ENCODE measurements at regions not wholly inside any gene's neighbourhood (a gene's known extent, or its start where the extent isn't known, plus 50 kb on each side); places are given as distances from the start of the nearest gene placed in this dataset.
"Not testable (repeated sequence)": the region's sequence is repeated elsewhere in the genome, so short reads cannot be mapped to it uniquely, and the experiment has no call there.

DNA sequence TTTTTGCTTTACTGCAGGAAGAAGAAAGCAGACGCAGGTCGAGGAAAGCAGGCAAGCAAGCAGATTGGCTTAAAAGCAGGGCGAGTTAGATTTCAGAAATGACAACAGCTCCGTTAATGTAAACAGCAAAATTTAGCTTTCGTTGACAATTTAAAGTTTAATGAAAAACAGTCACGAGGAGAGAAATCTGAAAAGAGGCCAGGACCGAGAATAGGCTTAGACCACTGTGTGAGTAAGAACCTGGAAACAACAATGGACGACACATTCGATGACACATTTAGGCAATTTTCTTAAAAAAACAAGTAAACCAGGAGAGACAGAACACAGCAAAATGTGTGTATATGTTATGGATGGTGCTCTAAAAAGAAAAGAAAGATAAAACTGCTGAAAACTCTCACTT, 155.3 kb downstream of the ISOC1 start:
- Histone ChIP-seq H3K79me2 (ENCODE audit: insufficient read depth, low read depth) (no peaks in the 10 kb centered on the region), H3K9ac (no peak overlapping the region), H3K36me3 (ENCODE audit: insufficient read depth) (no peaks in the 10 kb centered on the region)

DNA sequence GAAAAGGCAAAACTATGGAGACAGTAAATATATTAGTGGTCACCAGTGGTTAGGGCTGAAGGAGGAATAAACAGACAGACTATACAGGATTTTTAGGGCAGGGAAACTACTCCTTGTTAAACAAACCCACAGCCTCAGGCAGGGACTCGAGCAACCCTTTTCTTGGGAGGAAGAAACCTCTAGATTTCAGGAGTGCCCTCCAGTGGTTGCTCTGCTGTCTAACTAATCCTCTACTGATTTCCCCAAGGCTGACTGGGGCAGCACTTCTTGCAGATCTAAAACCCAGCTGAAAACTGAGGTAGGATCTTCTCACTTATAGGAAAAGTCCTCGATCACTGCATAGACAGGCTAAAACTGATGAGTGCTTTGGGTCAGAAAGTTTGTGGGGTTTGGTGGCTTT, 176.8 kb downstream of the ISOC1 start:
- Histone ChIP-seq H3K4me1 (ENCODE audit: low read depth, poor library complexity, severe bottlenecking) (no peaks in the 10 kb centered on the region), H3K4me2 (no peak overlapping the region), H3K4me3 (IDR thresholded peaks at IDR 0.05; ENCODE audit: insufficient read depth, low read depth, low read length) (no peak overlapping the region), H3K27me3 (ENCODE audit: insufficient read depth, low read depth) (no peaks in the 10 kb centered on the region), H3K9ac (no peak overlapping the region), H3K27ac (no peak overlapping the region), H2AFZ (ENCODE audit: low read depth) (no peak overlapping the region), H4K20me1 (ENCODE audit: insufficient read depth) (no peaks in the 10 kb centered on the region), H3K79me2 (ENCODE audit: insufficient read depth, low read depth) (no peaks in the 10 kb centered on the region), H3K36me3 (ENCODE audit: insufficient read depth) (no peaks in the 10 kb centered on the region)
- TF ChIP-seq, protein P1, sequence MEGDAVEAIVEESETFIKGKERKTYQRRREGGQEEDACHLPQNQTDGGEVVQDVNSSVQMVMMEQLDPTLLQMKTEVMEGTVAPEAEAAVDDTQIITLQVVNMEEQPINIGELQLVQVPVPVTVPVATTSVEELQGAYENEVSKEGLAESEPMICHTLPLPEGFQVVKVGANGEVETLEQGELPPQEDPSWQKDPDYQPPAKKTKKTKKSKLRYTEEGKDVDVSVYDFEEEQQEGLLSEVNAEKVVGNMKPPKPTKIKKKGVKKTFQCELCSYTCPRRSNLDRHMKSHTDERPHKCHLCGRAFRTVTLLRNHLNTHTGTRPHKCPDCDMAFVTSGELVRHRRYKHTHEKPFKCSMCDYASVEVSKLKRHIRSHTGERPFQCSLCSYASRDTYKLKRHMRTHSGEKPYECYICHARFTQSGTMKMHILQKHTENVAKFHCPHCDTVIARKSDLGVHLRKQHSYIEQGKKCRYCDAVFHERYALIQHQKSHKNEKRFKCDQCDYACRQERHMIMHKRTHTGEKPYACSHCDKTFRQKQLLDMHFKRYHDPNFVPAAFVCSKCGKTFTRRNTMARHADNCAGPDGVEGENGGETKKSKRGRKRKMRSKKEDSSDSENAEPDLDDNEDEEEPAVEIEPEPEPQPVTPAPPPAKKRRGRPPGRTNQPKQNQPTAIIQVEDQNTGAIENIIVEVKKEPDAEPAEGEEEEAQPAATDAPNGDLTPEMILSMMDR (conservative IDR thresholded peaks at IDR 0.05; ENCODE audit: low read depth, low read length): no peak

More for the DNA sequence above, 155.3 kb downstream of the ISOC1 start:
- Histone ChIP-seq H4K20me1 (ENCODE audit: insufficient read depth) (no peaks in the 10 kb centered on the region), H3K27ac (no peak overlapping the region), H3K4me2 (no peak overlapping the region), H2AFZ (ENCODE audit: low read depth) (no peak overlapping the region), H3K4me1 (ENCODE audit: low read depth, poor library complexity, severe bottlenecking) (no peaks in the 10 kb centered on the region), H3K27me3 (ENCODE audit: insufficient read depth, low read depth) (no peaks in the 10 kb centered on the region), H3K4me3 (IDR thresholded peaks at IDR 0.05; ENCODE audit: insufficient read depth, low read depth, low read length) (no peak overlapping the region)
- TF ChIP-seq, protein P1 (conservative IDR thresholded peaks at IDR 0.05; ENCODE audit: low read depth, low read length): no peak

DNA sequence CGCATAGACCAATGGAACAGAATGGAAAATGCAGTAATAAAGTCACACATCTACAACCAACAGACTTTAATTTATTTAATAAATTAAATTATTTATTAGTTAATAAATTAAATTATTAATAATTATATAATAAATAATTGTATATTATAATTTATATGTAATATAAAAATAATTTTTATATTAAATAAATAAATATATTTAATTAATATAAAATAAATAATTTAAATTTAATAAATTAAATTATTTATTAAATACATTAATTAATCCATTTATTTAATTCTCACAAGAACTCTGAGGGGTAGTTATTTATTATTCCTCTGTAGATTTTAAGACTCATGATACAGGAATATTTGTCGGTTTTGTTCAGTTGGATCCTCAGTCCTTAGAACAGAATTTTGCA, 176.1 kb upstream of the ADAMTS19 start:
- Histone ChIP-seq H3K4me2 (no peak overlapping the region), H2AFZ (ENCODE audit: low read depth) (no peak overlapping the region), H3K27me3 (ENCODE audit: insufficient read depth, low read depth) (no peaks in the 10 kb centered on the region), H3K79me2 (ENCODE audit: insufficient read depth, low read depth) (no peaks in the 10 kb centered on the region), H3K27ac (no peak overlapping the region), H3K36me3 (ENCODE audit: insufficient read depth) (no peaks in the 10 kb centered on the region), H3K4me1 (ENCODE audit: low read depth, poor library complexity, severe bottlenecking) (no peaks in the 10 kb centered on the region), H4K20me1 (ENCODE audit: insufficient read depth) (no peaks in the 10 kb centered on the region), H3K9ac (no peak overlapping the region), H3K4me3 (IDR thresholded peaks at IDR 0.05; ENCODE audit: insufficient read depth, low read depth, low read length) (no peak overlapping the region)
- TF ChIP-seq, protein P1 (conservative IDR thresholded peaks at IDR 0.05; ENCODE audit: low read depth, low read length): no peak

DNA sequence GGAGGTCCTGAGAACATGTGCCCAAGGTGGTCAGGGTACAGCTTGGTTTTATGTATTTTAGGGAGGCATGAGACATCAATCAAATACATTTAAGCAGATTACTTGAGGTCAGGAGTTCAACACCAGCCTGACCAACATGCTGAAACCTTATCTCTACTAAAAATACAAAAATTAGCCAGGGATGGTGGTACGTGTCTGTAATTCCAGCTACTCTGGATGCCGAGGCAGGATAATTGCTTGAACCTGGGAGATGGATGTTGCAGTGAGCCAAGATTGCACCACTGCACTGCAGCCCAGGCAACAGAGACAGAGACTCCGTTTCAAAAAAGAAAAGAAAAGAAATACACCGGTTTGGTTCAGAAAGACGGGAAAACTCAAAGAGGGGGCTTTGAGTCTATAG, 165.9 kb upstream of the ADAMTS19 start:
- not testable (repeated sequence) for H3K4me3 ChIP-seq (IDR thresholded peaks at IDR 0.05; ENCODE audit: insufficient read depth, low read depth, low read length); H3K4me1 ChIP-seq (ENCODE audit: low read depth, poor library complexity, severe bottlenecking); H4K20me1 ChIP-seq (ENCODE audit: insufficient read depth); H3K27me3 ChIP-seq (ENCODE audit: insufficient read depth, low read depth); H3K27ac ChIP-seq; H3K9ac ChIP-seq; H3K4me2 ChIP-seq; H3K36me3 ChIP-seq (ENCODE audit: insufficient read depth); H3K79me2 ChIP-seq (ENCODE audit: insufficient read depth, low read depth); H2AFZ ChIP-seq (ENCODE audit: low read depth)

DNA sequence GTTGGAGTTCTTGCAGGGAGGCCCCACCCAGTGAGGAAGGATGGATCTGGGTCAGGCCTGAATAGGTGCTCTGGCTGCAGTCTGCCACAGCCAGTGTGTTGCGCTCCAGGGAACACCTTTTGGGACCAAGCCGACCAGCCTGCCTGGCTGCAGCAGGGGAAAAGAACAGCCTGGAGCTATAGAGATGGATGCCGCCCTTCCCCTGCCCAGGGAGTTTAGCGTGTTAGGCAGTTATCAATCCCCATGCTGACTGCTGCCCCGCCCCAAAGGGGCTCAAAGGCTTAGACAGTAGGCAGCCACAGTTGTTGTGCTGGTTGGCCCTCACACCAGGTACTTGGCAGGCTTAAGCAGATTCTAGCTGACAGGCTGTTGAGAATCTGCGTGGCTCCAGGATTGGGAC, 153.4 kb upstream of the ADAMTS19 start:
- Histone ChIP-seq H4K20me1 (ENCODE audit: insufficient read depth) (no peaks in the 10 kb centered on the region), H3K4me2 (no peak overlapping the region), H3K4me1 (ENCODE audit: low read depth, poor library complexity, severe bottlenecking) (no peaks in the 10 kb centered on the region), H3K9ac (no peak overlapping the region), H3K27ac (no peak overlapping the region), H3K27me3 (ENCODE audit: insufficient read depth, low read depth) (no peaks in the 10 kb centered on the region), H3K36me3 (ENCODE audit: insufficient read depth) (no peaks in the 10 kb centered on the region), H2AFZ (ENCODE audit: low read depth) (no peak overlapping the region), H3K79me2 (ENCODE audit: insufficient read depth, low read depth) (no peaks in the 10 kb centered on the region), H3K4me3 (IDR thresholded peaks at IDR 0.05; ENCODE audit: insufficient read depth, low read depth, low read length) (no peak overlapping the region)
- TF ChIP-seq, protein P1 (conservative IDR thresholded peaks at IDR 0.05; ENCODE audit: low read depth, low read length): no peak

Measured in KMS-11 (cell line).